HepG2 (cell line): ENCODE measurements at regions not wholly inside any gene's neighbourhood (a gene's known extent, or its start where the extent isn't known, plus 50 kb on each side); places are given as distances from the start of the nearest gene placed in this dataset.

Experiments
- ATAC-seq: fragments of 200-7000 bp; cut with Tn5 transposase; 3 replicates; pipeline ENCODE4 v1.9.1; 2020; ENCODE audit warnings: mild to moderate bottlenecking, moderate library complexity
- BruUV-seq: library from RNA; stranded (reverse); fragments of 400-500 nt; replicated peaks from 2 replicates; lab custom pipeline; 2021; lab: Mats Ljungman, UMichigan
- CTCF ChIA-PET: fragments of 300-600 bp; formaldehyde crosslinking; extraction: SDS; loops from one replicate; lab custom pipeline; 2021; ENCODE audit warnings: low total read pairs, inconsistent platforms, low intra/inter-chr PET ratio; lab: Yijun Ruan, JAX
- POLR2A ChIA-PET: fragments of 350-600 bp; sonication (Branson Sonifier 250); formaldehyde crosslinking; loops from one replicate; lab custom pipeline; 2020; ENCODE audit warnings: antibody characterized with exemption, inconsistent platforms; lab: Yijun Ruan, JAX
- DNase-seq: peaks from one replicate; pipeline ENCODE4 v3.0.0-alpha.2; 2015; ENCODE audit warnings: low spot score
- FAIRE-seq: peaks from 3 replicates; lab custom pipeline; 2011; peaks lifted over from hg19 to GRCh38; lab: Jason Lieb, UNC
- H2AFZ ChIP-seq: one replicate; pipeline ENCODE4 v1.6.1; 2011; ENCODE audit warnings: low read length, inconsistent platforms
- H3K27ac ChIP-seq: fragments of 300-600 bp; 3 replicates; pipeline ENCODE4 v1.8.0; 2011; ENCODE audit warnings: mixed run types, mild to moderate bottlenecking, mixed read lengths, low read length, inconsistent platforms; ENCODE audit not compliant: insufficient read depth; ENCODE audit errors: extremely low read length
- H3K27me3 ChIP-seq, 2 experiments: fragments of 200-600 bp in 1 of 2; 2 replicates in 1 of 2; 3 replicates in 1 of 2; pipeline versions ENCODE4 v1.6.0 to v1.8.0; 2011; ENCODE audit warnings: low read length in 2 of 2, mild to moderate bottlenecking in 2 of 2, moderate library complexity in 2 of 2, inconsistent platforms in 1 of 2; ENCODE audit not compliant: insufficient read depth in 2 of 2, control insufficient read depth in 1 of 2
- H3K36me3 ChIP-seq, 2 experiments: fragments of 200-600 bp in 1 of 2; replicated peaks in 1 of 2; 2 replicates in 1 of 2; 3 replicates in 1 of 2; pipeline versions ENCODE4 v1.5.1 to v1.8.0; 2011; ENCODE audit warnings: low read length in 2 of 2, inconsistent platforms in 1 of 2; ENCODE audit not compliant: insufficient read depth in 2 of 2, control insufficient read depth in 1 of 2
- H3K4me1 ChIP-seq: 2 replicates; pipeline ENCODE4 v1.5.1; 2012; ENCODE audit warnings: low read length, inconsistent platforms; ENCODE audit not compliant: insufficient read depth
- H3K4me2 ChIP-seq: 2 replicates; pipeline ENCODE4 v1.6.0; 2011; ENCODE audit warnings: low read depth, low read length, inconsistent platforms
- H3K4me3 ChIP-seq, 3 experiments: fragments of 200-600 bp in 1 of 3; sonication (generic), shearing (Covaris generic) in 1 of 3; replicated peaks in 1 of 3; 2 replicates each; pipeline ENCODE4 v1.5.1; 2011 to 2016; ENCODE audit warnings: low read length in 3 of 3, inconsistent platforms in 2 of 3, low read depth in 2 of 3, mild to moderate bottlenecking in 2 of 3, control low read depth in 1 of 3, mixed read lengths in 1 of 3; ENCODE audit not compliant: insufficient read depth in 1 of 3
- H3K79me2 ChIP-seq: one replicate; pipeline ENCODE4 v1.6.1; 2011; ENCODE audit warnings: low read length, inconsistent platforms; ENCODE audit not compliant: insufficient read depth
- H3K9ac ChIP-seq: 2 replicates; pipeline ENCODE4 v1.6.0; 2011; ENCODE audit warnings: mild to moderate bottlenecking, low read depth, low read length, inconsistent platforms; ENCODE audit not compliant: insufficient read depth
- H3K9me3 ChIP-seq: 2 replicates; pipeline ENCODE4 v1.5.1; 2012; ENCODE audit warnings: mild to moderate bottlenecking, low read length
- H4K20me1 ChIP-seq: 2 replicates; pipeline ENCODE4 v1.6.0; 2011; ENCODE audit warnings: inconsistent platforms, mild to moderate bottlenecking, low read length, moderate library complexity; ENCODE audit not compliant: insufficient read depth
- ARID2 ChIP-seq: sonication (generic); formaldehyde crosslinking; IDR thresholded peaks from 2 replicates; pipeline ENCODE4 v1.8.1; 2022; ENCODE audit warnings: mild to moderate bottlenecking, missing genetic modification reagents, borderline replicate concordance
- EP300 ChIP-seq, 3 experiments: sonication (generic) in 1 of 3; formaldehyde crosslinking in 1 of 3; IDR thresholded peaks; 2 replicates each; pipeline versions ENCODE4 v1.5.1 to v1.6.1; 2011 to 2020; ENCODE audit warnings: low read depth in 2 of 3, low read length in 2 of 3, borderline replicate concordance in 1 of 3, improper control_type of control experiment in 1 of 3, mild to moderate bottlenecking in 1 of 3, missing genetic modification reagents in 1 of 3, moderate library complexity in 1 of 3
- GATAD1 ChIP-seq: IDR thresholded peaks from 2 replicates; pipeline ENCODE4 v1.6.1; 2016; ENCODE audit warnings: missing genetic modification reagents, missing compliant biosample characterization
- HMG20A ChIP-seq: IDR thresholded peaks from 2 replicates; pipeline ENCODE4 v1.6.1; 2016; ENCODE audit warnings: borderline replicate concordance
- NFATC3 ChIP-seq: sonication (generic); formaldehyde crosslinking; IDR thresholded peaks from 2 replicates; pipeline ENCODE4 v1.5.1; 2020; ENCODE audit warnings: mild to moderate bottlenecking, missing genetic modification reagents
- NR2F6 ChIP-seq, 2 experiments: IDR thresholded peaks; 2 replicates each; pipeline ENCODE4 v1.6.1; 2016; ENCODE audit warnings: antibody characterized with exemption in 1 of 2, mild to moderate bottlenecking in 1 of 2
- RBM39 ChIP-seq: fragments of 200-400 bp; formaldehyde crosslinking; IDR thresholded peaks from one replicate; pipeline ENCODE4 v1.6.1; 2018; ENCODE audit warnings: antibody characterized with exemption, mild to moderate bottlenecking, low read depth, low read length; ENCODE audit not compliant: poor library complexity, severe bottlenecking
- ZFY ChIP-seq: sonication (generic); formaldehyde crosslinking; IDR thresholded peaks from 2 replicates; pipeline ENCODE4 v1.4.0; 2020; ENCODE audit warnings: missing genetic modification reagents
- ZNF205 ChIP-seq: IDR thresholded peaks from 2 replicates; pipeline ENCODE4 v1.6.1; 2018; ENCODE audit warnings: missing biosample characterization, missing genetic modification reagents
- ZNF580 ChIP-seq: IDR thresholded peaks from 2 replicates; pipeline ENCODE4 v1.6.1; 2016; ENCODE audit warnings: low read depth, borderline replicate concordance
- ZNF589 ChIP-seq: sonication (generic); formaldehyde crosslinking; conservative IDR thresholded peaks from 2 replicates; pipeline ENCODE4 v1.8.0; 2022; ENCODE audit warnings: mild to moderate bottlenecking, moderate library complexity, missing genetic modification reagents
- ZNF883 ChIP-seq: sonication (generic); formaldehyde crosslinking; IDR thresholded peaks from 2 replicates; pipeline ENCODE4 v1.5.1; 2020; ENCODE audit warnings: mild to moderate bottlenecking, missing genetic modification reagents; ENCODE audit errors: not compliant biosample characterization
- WGBS: methylation state at CpG from one replicate; pipeline ENCODE4 v1.1.6; 2017; ENCODE audit warnings: low lambda C conversion rate; 5-methylcytosine and 5-hydroxymethylcytosine counted together
- in situ Hi-C: cut with HindIII; loops from 2 replicates; pipeline ENCODE4 v1.10.0; 2017; ENCODE audit warnings: low pct_unique_long_range_greater_than_20kb; ENCODE audit not compliant: extremely low pct_ligation_motif_present
- intact Hi-C: fragments of 100-400 bp; cut with micrococcal nuclease; formaldehyde crosslinking; loops from one replicate; pipeline ENCODE4 v1.10.0; 2022; ENCODE audit not compliant: unreplicated experiment

DNA sequence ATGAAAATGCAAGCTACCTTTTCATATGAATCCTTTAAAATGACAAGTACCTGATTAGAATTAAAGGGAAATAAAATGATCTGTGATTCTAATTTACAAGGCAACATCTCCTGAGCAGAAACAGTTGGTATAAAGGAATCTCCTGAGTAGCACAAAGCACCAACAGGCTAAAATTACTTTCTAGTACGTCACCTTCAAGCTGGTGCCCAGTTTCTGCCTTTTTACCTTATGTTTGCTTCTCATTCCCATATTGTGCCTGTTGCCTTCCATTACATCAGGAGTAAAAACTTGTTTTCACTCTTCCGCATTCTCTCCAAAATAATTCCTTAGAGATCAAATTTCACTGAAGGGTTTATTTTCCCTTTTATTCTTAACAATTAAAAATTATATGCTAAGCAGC, 587.1 kb upstream of the KCND2 start (continued):
- TF ChIP-seq RBM39 (no peak), ARID2 (CRISPR knock-in tag) (no peak), ZNF589 (no peak)

- ATAC-seq, result no peak
- H2AFZ ChIP-seq, result no peak overlapping the region
- H3K36me3 ChIP-seq, result no peaks in the 10 kb centered on the region
- no peak overlapping the region for H3K27ac ChIP-seq
- H3K4me2 ChIP-seq, result no peak overlapping the region
- H3K27me3 ChIP-seq, result no peaks in the 10 kb centered on the region
- DNase-seq, result no peak
- intact Hi-C loops (no loop called here), in situ Hi-C loops (no loop called here)
- ChIA-PET POLR2A (no interaction called here), CTCF (no interaction called here)
- H3K79me2 ChIP-seq, result no peaks in the 10 kb centered on the region
- no peak for FAIRE-seq
- no TSS peak for BruUV-seq
- TF ChIP-seq EP300 (IDR thresholded peaks at IDR 0.05; ENCODE audit: low read depth in 2 of 2, low read length in 2 of 2), result no peak
- no peak for TF ChIP-seq EP300 (CRISPR knock-in tag; IDR thresholded peaks at IDR 0.05; ENCODE audit: borderline replicate concordance)
- TF ChIP-seq ZFY, result no peak
- no peak for TF ChIP-seq GATAD1 (CRISPR knock-in tag)
- no peak for TF ChIP-seq NR2F6 (IDR thresholded peaks at IDR 0.05)
- no peak for TF ChIP-seq NR2F6 (CRISPR knock-in tag; IDR thresholded peaks at IDR 0.05)
- TF ChIP-seq ZNF205 (CRISPR knock-in tag), result no peak
- no peak for TF ChIP-seq ZNF580 (CRISPR knock-in tag)
- TF ChIP-seq ZNF883 (CRISPR knock-in tag), result no peak
- no peak for TF ChIP-seq NFATC3 (CRISPR knock-in tag)
- no peak for TF ChIP-seq HMG20A (CRISPR knock-in tag)
- no peaks in the 10 kb centered on the region for H3K9me3 ChIP-seq
- no peaks in the 10 kb centered on the region for H4K20me1 ChIP-seq
- H3K9ac ChIP-seq, result no peak overlapping the region
- H3K4me3 ChIP-seq, result no peak overlapping the region
- no peaks in the 10 kb centered on the region for H3K4me1 ChIP-seq
- 6% methylated on average over 2 of the region's 2 CpGs for WGBS
Measured at GRCh38 chr7:119688831-119689230, 584.1 kb upstream of the KCND2 start.
